CD4-positive, alpha-beta T cell (primary cell): ENCODE measurements at regions not wholly inside any gene's neighbourhood (a gene's known extent, or its start where the extent isn't known, plus 50 kb on each side); places are given as distances from the start of the nearest gene placed in this dataset.

Experiments
- ATAC-seq: fragments of 200-7000 bp; cut with Tn5 transposase; one replicate; pipeline ENCODE4 v1.10.0; 2022; ENCODE audit warnings: mild to moderate bottlenecking; ENCODE audit not compliant: poor library complexity
- CTCF ChIA-PET: fragments of 350-600 bp; sonication (Branson Sonifier 250); formaldehyde crosslinking; loops from one replicate; lab custom pipeline; 2021; ENCODE audit warnings: antibody characterized with exemption, inconsistent platforms; lab: Charles Lee
- POLR2A ChIA-PET: fragments of 350-600 bp; sonication (Branson Sonifier 250); formaldehyde crosslinking; loops from one replicate; lab custom pipeline; 2021; ENCODE audit warnings: antibody characterized with exemption, inconsistent platforms; lab: Charles Lee
- DNase-seq, 14 experiments: peaks; one replicate each; pipeline ENCODE4 v3.0.0-alpha.2; 2013 to 2020; ENCODE audit warnings: mixed read lengths in 2 of 14
- H3K27ac ChIP-seq, 2 donors: one replicate each; pipeline versions ENCODE4 v1.5.1 to v1.7.0; 2013; ENCODE audit warnings: low read length in 2 of 2, low read depth in 1 of 2, mild to moderate bottlenecking in 1 of 2
- H3K27me3 ChIP-seq, 2 experiments: 1 replicate in 1 of 2; 2 replicates in 1 of 2; pipeline versions ENCODE4 v1.6.1 to v1.7.0; 2013; ENCODE audit warnings: low read length in 2 of 2, control low read depth in 1 of 2, mild to moderate bottlenecking in 1 of 2, moderate library complexity in 1 of 2; ENCODE audit not compliant: insufficient read depth in 2 of 2, control insufficient read depth in 1 of 2
- H3K36me3 ChIP-seq: one replicate; pipeline ENCODE4 v1.6.1; 2013; ENCODE audit warnings: low read length, control low read depth; ENCODE audit not compliant: insufficient read depth
- H3K4me1 ChIP-seq: one replicate; pipeline ENCODE4 v1.6.1; 2013; ENCODE audit warnings: low read length, control low read depth; ENCODE audit not compliant: insufficient read depth
- H3K4me3 ChIP-seq: one replicate; pipeline ENCODE4 v1.5.1; 2013; ENCODE audit warnings: mild to moderate bottlenecking, low read length, moderate library complexity
- H3K9me3 ChIP-seq, 2 experiments: 1 replicate in 1 of 2; 2 replicates in 1 of 2; pipeline versions ENCODE4 v1.6.1 to v1.7.0; 2013; ENCODE audit warnings: low read length in 2 of 2, mild to moderate bottlenecking in 2 of 2, control low read depth in 1 of 2, moderate library complexity in 1 of 2; ENCODE audit not compliant: control insufficient read depth in 1 of 2, insufficient read depth in 1 of 2
- H3K27ac Mint-ChIP-seq: one replicate; pipeline ENCODE4 v1.8.0; 2020; ENCODE audit warnings: mixed read lengths
- H3K27me3 Mint-ChIP-seq: one replicate; pipeline ENCODE4 v1.8.0; 2021; ENCODE audit warnings: mixed read lengths
- H3K36me3 Mint-ChIP-seq: one replicate; pipeline ENCODE4 v1.8.0; 2021; ENCODE audit warnings: low read depth, mixed read lengths
- H3K4me1 Mint-ChIP-seq: one replicate; pipeline ENCODE4 v1.8.0; 2021; ENCODE audit warnings: low read depth, mixed read lengths
- H3K4me3 Mint-ChIP-seq: one replicate; pipeline ENCODE4 v1.8.0; 2020; ENCODE audit warnings: mild to moderate bottlenecking, mixed read lengths
- H3K9me3 Mint-ChIP-seq: one replicate; pipeline ENCODE4 v1.8.0; 2020; ENCODE audit warnings: mixed read lengths
- CTCF ChIP-seq: fragments of 200-600 bp; IDR thresholded peaks from one replicate; pipeline ENCODE4 v1.8.0; 2022; ENCODE audit warnings: antibody characterized with exemption, mild to moderate bottlenecking
- intact Hi-C, 2 experiments: fragments of 100-400 bp; cut with DNase I in 1 of 2; cut with micrococcal nuclease in 1 of 2; formaldehyde crosslinking; loops; one replicate each; pipeline versions ENCODE4 v1.15.1 to v1.9.0; 2023 to 2025; cut with DNase I, micrococcal nuclease

GRCh38 chr1:222009105-222009730 is 267.3 kb upstream of the DUSP10 start:
- H3K36me3 ChIP-seq: no peaks in the 10 kb centered on the region
- Mint-ChIP-seq H3K4me1 (no peaks in the 10 kb centered on the region), H3K9me3 (no peaks in the 10 kb centered on the region), H3K4me3 (no peak overlapping the region), H3K27ac (no peak overlapping the region), H3K27me3 (peaks cover 4% of the 10 kb centered on the region), H3K36me3 (no peaks in the 10 kb centered on the region)
- no peaks in the 10 kb centered on the region for H3K9me3 ChIP-seq
- ATAC-seq: no peak
- H3K4me3 ChIP-seq: no peak overlapping the region
- no peak overlapping the region for H3K27ac ChIP-seq
- H3K27me3 ChIP-seq: no peaks in the 10 kb centered on the region
- intact Hi-C loops: loop anchor here (1.0 to 10.0 kb wide), 4 partner anchors 446 to 1194 kb away; no protein-coding TSS in a partner anchor
- DNase-seq: peak in 10 of 14 experiments; percentile 2 to 58 (median 14)
- CTCF ChIA-PET: interaction anchor here (1.0 to 1.2 kb wide), 3 partner anchors 9 to 532 kb away, joined by 3 to 5 read pairs (median 4); no protein-coding TSS in a partner anchor
- peak; percentile 40 for TF ChIP-seq CTCF
- POLR2A ChIA-PET: interaction anchor here (0.9 kb wide), 1 partner anchor 531 kb away, joined by 4 read pairs; no protein-coding TSS in a partner anchor
- H3K4me1 ChIP-seq: no peaks in the 10 kb centered on the region

- intact Hi-C loops: loop anchor here in 1 of 2 experiments (10.0 kb wide), 2 partner anchors 448 to 1192 kb away; no protein-coding TSS in a partner anchor
- DNase-seq (no peak), ATAC-seq (no peak)
- no peaks in the 10 kb centered on the region for H3K4me1 Mint-ChIP-seq
- no peaks in the 10 kb centered on the region for H3K4me1 ChIP-seq
- H3K27ac ChIP-seq: no peak overlapping the region
- no peaks in the 10 kb centered on the region for H3K9me3 ChIP-seq
- H3K4me3 Mint-ChIP-seq: no peak overlapping the region
- no peaks in the 10 kb centered on the region for H3K36me3 ChIP-seq
- POLR2A ChIA-PET: no interaction called here
- no peak overlapping the region for H3K4me3 ChIP-seq
- TF ChIP-seq CTCF: no peak
- H3K9me3 Mint-ChIP-seq: no peaks in the 10 kb centered on the region
- no peaks in the 10 kb centered on the region for H3K36me3 Mint-ChIP-seq
- H3K27me3 Mint-ChIP-seq: peaks cover 4% of the 10 kb centered on the region
- CTCF ChIA-PET: no interaction called here
- no peak overlapping the region for H3K27ac Mint-ChIP-seq
- no peaks in the 10 kb centered on the region for H3K27me3 ChIP-seq
Observed at GRCh38 chr1:222006715-222007114, 264.8 kb upstream of the DUSP10 start.

DNA sequence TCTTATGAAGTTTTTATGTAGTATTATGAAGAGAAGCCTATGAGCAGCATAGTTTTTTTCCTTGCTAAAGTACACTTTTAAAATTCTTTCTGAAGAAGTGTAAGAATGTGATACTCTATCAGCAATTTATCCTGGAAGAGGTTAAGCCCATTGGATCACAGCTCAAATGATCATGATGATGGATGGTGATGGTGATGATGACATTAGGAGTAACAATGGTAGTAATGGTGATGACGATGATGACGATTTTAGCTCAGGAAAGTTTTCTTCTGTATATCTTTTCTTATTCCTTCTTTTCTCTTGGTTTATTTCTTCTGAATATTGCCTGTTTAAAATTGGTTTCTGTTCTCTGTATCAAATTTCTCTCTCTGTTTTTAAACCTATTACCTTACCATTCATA is 262.9 kb upstream of the DUSP10 start:
- Histone ChIP-seq H3K4me3 (no peak overlapping the region), H3K36me3 (no peaks in the 10 kb centered on the region), H3K4me1 (no peaks in the 10 kb centered on the region), H3K9me3 (no peaks in the 10 kb centered on the region), H3K27me3 (no peaks in the 10 kb centered on the region), H3K27ac (no peak overlapping the region)
- TF ChIP-seq CTCF: no peak
- CTCF ChIA-PET: no interaction called here
- H3K9me3 Mint-ChIP-seq: no peaks in the 10 kb centered on the region
- no peak overlapping the region for H3K27ac Mint-ChIP-seq
- peaks cover 4% of the 10 kb centered on the region for H3K27me3 Mint-ChIP-seq
- intact Hi-C loops: loop anchor here in 1 of 2 experiments (10.0 kb wide), 2 partner anchors 450 to 1190 kb away; no protein-coding TSS in a partner anchor
- ATAC-seq (no peak), DNase-seq (no peak)
- H3K4me1 Mint-ChIP-seq: no peaks in the 10 kb centered on the region
- H3K36me3 Mint-ChIP-seq: no peaks in the 10 kb centered on the region
- no peak overlapping the region for H3K4me3 Mint-ChIP-seq
- POLR2A ChIA-PET: no interaction called here
